Tibial artery (tissue), 4 donors: ENCODE measurements at regions not wholly inside any gene's neighbourhood (a gene's known extent, or its start where the extent isn't known, plus 50 kb on each side); places are given as distances from the start of the nearest gene placed in this dataset.

Experiments used
- DNase-seq, 2 donors: peaks; one replicate each; pipeline ENCODE4 v3.0.0-alpha.2; 2019
- H3K27ac ChIP-seq, 2 donors: fragments of 200-600 bp; sonication (generic) in 1 of 2; 1 replicate in 1 of 2; 2 replicates in 1 of 2; pipeline ENCODE4 v1.5.1; 2018 to 2019; ENCODE audit warnings: mild to moderate bottlenecking in 1 of 2
- H3K27me3 ChIP-seq, 2 donors: fragments of 200-600 bp; sonication (generic) in 1 of 2; one replicate each; pipeline versions ENCODE4 v1.5.1 to v1.6.0; 2016 to 2019
- H3K36me3 ChIP-seq, 3 donors: fragments of 200-600 bp; sonication (generic) in 2 of 3; one replicate each; pipeline ENCODE4 v1.5.1; 2016 to 2019; ENCODE audit warnings: mild to moderate bottlenecking in 2 of 3
- H3K4me1 ChIP-seq, 4 donors: fragments of 200-600 bp; sonication (generic) in 2 of 4; 1 replicate in 3 of 4; 2 replicates in 1 of 4; pipeline ENCODE4 v1.5.1; 2016 to 2019
- H3K4me3 ChIP-seq, 2 donors: fragments of 200-600 bp; sonication (generic) in 1 of 2; 1 replicate in 1 of 2; 2 replicates in 1 of 2; pipeline ENCODE4 v1.5.1; 2018 to 2019; ENCODE audit warnings: mild to moderate bottlenecking in 2 of 2
- H3K9me3 ChIP-seq, 3 donors: fragments of 200-600 bp; sonication (generic) in 1 of 3; one replicate each; pipeline ENCODE4 v1.5.1; 2016 to 2019
- intact Hi-C: fragments of 100-400 bp; cut with DNase I; formaldehyde crosslinking; loops from one replicate; pipeline ENCODE4 v1.15.0; 2023; ENCODE audit warnings: low total_unique reads
- TF ChIP-seq, protein P1 (sequence below), 2 experiments: fragments of 200-600 bp in 1 of 2; fragments of 450-650 bp in 1 of 2; IDR thresholded peaks; one replicate each; pipeline ENCODE4 v1.5.1; 2017 to 2019; ENCODE audit warnings: antibody characterized with exemption in 2 of 2, mild to moderate bottlenecking in 1 of 2, moderate library complexity in 1 of 2

DNA sequence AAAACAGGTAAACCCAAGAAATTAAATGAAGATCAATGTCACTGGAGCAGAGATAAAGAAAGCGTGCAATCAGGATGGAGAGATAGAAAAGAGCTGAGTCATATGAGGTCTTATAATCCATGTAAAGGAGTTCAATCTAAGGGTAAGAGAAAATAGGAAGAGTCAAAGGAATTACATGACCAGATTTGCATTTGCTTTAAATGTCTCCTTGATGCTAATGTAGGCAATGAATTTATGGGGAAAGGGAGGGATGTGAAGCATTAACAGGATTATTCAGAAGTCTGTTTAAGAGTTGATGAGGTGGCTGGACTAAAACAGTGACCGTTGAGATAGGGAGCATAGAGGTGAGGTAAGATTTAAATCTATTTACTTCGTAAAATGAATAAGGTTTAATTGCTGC is 623.1 kb downstream of the MBD2 start:
- TF ChIP-seq, protein P1, sequence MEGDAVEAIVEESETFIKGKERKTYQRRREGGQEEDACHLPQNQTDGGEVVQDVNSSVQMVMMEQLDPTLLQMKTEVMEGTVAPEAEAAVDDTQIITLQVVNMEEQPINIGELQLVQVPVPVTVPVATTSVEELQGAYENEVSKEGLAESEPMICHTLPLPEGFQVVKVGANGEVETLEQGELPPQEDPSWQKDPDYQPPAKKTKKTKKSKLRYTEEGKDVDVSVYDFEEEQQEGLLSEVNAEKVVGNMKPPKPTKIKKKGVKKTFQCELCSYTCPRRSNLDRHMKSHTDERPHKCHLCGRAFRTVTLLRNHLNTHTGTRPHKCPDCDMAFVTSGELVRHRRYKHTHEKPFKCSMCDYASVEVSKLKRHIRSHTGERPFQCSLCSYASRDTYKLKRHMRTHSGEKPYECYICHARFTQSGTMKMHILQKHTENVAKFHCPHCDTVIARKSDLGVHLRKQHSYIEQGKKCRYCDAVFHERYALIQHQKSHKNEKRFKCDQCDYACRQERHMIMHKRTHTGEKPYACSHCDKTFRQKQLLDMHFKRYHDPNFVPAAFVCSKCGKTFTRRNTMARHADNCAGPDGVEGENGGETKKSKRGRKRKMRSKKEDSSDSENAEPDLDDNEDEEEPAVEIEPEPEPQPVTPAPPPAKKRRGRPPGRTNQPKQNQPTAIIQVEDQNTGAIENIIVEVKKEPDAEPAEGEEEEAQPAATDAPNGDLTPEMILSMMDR (IDR thresholded peaks at IDR 0.05) = no peak
- Histone ChIP-seq H3K4me3 (no peak overlapping the region), H3K27ac (no peak overlapping the region), H3K27me3 (no peaks in the 10 kb centered on the region), H3K36me3 (no peaks in the 10 kb centered on the region), H3K4me1 (no peaks in the 10 kb centered on the region), H3K9me3 (no peaks in the 10 kb centered on the region)
- intact Hi-C loops = no loop called here
- no peak for DNase-seq

DNA sequence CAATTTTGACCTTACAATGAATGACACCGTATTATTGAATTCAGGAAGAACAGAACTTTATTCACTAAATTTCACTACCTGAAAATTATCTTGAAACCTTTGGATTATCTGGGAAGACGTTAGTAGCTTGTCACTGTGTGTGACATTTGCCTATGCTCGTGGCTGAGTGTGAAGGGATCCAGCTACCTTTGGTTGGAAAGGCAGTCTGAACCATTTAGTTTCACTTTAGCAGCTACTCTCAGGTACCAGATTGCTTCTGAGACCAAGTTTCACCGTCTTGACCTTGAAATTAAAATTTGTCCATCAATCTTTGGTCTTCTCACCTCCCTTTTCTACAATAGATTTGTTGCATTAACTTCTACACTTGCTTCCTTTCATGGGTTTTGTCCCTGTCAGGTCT is 637.5 kb downstream of the MBD2 start:
- intact Hi-C loops = no loop called here

More for the DNA sequence above, 637.5 kb downstream of the MBD2 start:
- TF ChIP-seq, protein P1 (IDR thresholded peaks at IDR 0.05) = no peak
- no peak for DNase-seq
- H3K36me3 ChIP-seq = no peaks in the 10 kb centered on the region
- H3K9me3 ChIP-seq = no peaks in the 10 kb centered on the region
- no peak overlapping the region for H3K27ac ChIP-seq
- no peak overlapping the region for H3K4me3 ChIP-seq
- H3K4me1 ChIP-seq = no peaks in the 10 kb centered on the region
- no peaks in the 10 kb centered on the region for H3K27me3 ChIP-seq
